Psoas muscle (tissue), 7 donors: ENCODE measurements at regions not wholly inside any gene's neighbourhood (a gene's known extent, or its start where the extent isn't known, plus 50 kb on each side); places are given as distances from the start of the nearest gene placed in this dataset.

Source experiments
- ATAC-seq, 4 donors: fragments of 200-7000 bp; cut with Tn5 transposase; one replicate each; pipeline ENCODE4 v1.9.1; 2020; ENCODE audit warnings: moderate library complexity in 3 of 4, mild to moderate bottlenecking in 2 of 4
- DNase-seq, 2 donors: peaks; one replicate each; pipeline ENCODE4 v3.0.0-alpha.2; 2020
- H3K27ac ChIP-seq: fragments of 200-600 bp; one replicate; pipeline ENCODE4 v1.8.0; 2022
- H3K27me3 ChIP-seq, 3 donors: fragments of 200-600 bp in 1 of 3; one replicate each; pipeline versions ENCODE4 v1.6.1 to v1.8.0; 2013 to 2022; ENCODE audit warnings: low read length in 2 of 3, mild to moderate bottlenecking in 2 of 3, moderate library complexity in 1 of 3; ENCODE audit not compliant: insufficient read depth in 3 of 3
- H3K36me3 ChIP-seq, 2 donors: fragments of 200-600 bp in 1 of 2; one replicate each; pipeline versions ENCODE4 v1.6.1 to v1.8.0; 2013 to 2022; ENCODE audit warnings: low read depth in 1 of 2, mild to moderate bottlenecking in 1 of 2, moderate library complexity in 1 of 2; ENCODE audit not compliant: insufficient read depth in 1 of 2
- H3K4me1 ChIP-seq: fragments of 200-600 bp; one replicate; pipeline ENCODE4 v1.8.0; 2022
- H3K4me3 ChIP-seq: fragments of 200-600 bp; one replicate; pipeline ENCODE4 v1.8.0; 2022; ENCODE audit warnings: mild to moderate bottlenecking
- H3K9me3 ChIP-seq: fragments of 200-600 bp; one replicate; pipeline ENCODE4 v1.8.0; 2022
- WGBS, 3 donors: extraction: QIAGEN DNeasy Blood & Tissue Kit; methylation state at CpG; one replicate each; pipeline versions ENCODE4 v1.1.6 to v1.1.7; 2013; 5-methylcytosine and 5-hydroxymethylcytosine counted together
- intact Hi-C, 2 donors: fragments of 100-400 bp; cut with DNase I; formaldehyde crosslinking; loops; one replicate each; pipeline versions ENCODE4 v1.11.0 to v1.14.2; 2022
- TF ChIP-seq, protein P1 (sequence below): fragments of 200-600 bp; IDR thresholded peaks from one replicate; pipeline ENCODE4 v1.8.0; 2022; ENCODE audit warnings: antibody characterized with exemption
- donor health status: healthy with polysubstance abuse.
- donor health status: DM: no; HTN: no; CAD: no; lungs with moderate emphysema.
- donor health status: Bipolar disorder and iron deficiency.
- donor health status: healthy.
- donor health status: DM: yes; HTN: yes; CAD: no.
- donor health status: DM: no; HTN: no; CAD: no.
- donor health status: DM: yes; HTN: yes; CAD: no.

DNA sequence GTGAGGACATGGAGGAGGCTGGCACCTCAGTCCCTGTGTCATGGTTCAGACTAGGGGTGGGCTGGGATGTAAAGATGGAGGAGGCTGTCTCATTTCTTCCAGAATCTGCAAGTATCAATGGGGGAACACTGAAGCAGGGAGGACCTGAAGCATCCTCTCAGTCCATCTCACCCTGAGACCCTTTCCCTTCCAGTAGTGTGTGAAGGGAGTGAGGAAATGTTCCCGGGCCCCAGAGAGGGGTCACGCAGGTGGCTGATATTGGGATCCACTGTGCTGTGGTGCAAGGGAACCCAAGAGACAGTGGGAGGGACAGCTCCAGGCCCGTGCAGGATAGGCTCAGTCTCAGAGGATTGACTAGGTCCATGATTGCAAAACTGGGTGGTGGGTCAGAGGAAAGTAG lies 72.2 kb upstream of the ADPGK start:
- WGBS, 3 donors, result 60 to 84% (median 64%) methylated on average over 3 of the region's 3 CpGs
- Histone ChIP-seq H3K27ac (no peak overlapping the region), H3K27me3 (no peaks in the 10 kb centered on the region), H3K36me3 (no peaks in the 10 kb centered on the region), H3K4me3 (no peak overlapping the region), H3K4me1 (peaks cover 14% of the 10 kb centered on the region), H3K9me3 (no peaks in the 10 kb centered on the region)
- intact Hi-C loops, result no loop called here
- ATAC-seq (no peak), DNase-seq (no peak)
- TF ChIP-seq, protein P1, sequence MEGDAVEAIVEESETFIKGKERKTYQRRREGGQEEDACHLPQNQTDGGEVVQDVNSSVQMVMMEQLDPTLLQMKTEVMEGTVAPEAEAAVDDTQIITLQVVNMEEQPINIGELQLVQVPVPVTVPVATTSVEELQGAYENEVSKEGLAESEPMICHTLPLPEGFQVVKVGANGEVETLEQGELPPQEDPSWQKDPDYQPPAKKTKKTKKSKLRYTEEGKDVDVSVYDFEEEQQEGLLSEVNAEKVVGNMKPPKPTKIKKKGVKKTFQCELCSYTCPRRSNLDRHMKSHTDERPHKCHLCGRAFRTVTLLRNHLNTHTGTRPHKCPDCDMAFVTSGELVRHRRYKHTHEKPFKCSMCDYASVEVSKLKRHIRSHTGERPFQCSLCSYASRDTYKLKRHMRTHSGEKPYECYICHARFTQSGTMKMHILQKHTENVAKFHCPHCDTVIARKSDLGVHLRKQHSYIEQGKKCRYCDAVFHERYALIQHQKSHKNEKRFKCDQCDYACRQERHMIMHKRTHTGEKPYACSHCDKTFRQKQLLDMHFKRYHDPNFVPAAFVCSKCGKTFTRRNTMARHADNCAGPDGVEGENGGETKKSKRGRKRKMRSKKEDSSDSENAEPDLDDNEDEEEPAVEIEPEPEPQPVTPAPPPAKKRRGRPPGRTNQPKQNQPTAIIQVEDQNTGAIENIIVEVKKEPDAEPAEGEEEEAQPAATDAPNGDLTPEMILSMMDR, result no peak

DNA sequence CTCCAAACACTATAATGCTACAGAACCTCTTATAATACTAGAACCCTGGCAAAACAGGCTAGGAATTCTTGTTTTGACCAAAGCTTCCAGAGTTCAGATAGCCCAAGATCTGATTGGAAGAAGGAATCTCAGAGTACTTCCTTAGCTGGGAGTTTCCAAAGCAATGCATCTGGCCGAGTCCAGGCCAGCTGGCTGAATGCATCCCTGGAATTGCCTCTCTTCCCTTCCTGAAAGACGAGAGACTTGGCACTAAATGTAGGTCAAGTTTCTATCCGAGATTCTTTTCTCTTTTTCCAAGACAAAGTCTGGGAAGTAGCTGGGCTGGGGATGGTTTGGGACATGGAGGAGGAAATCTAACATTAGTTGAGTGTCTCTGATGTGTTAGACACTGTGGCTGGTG lies 68.7 kb upstream of the ADPGK start:
- intact Hi-C loops, result no loop called here
- ATAC-seq (no peak), DNase-seq (no peak)
- no peaks in the 10 kb centered on the region for H3K27me3 ChIP-seq
- no peak overlapping the region for H3K27ac ChIP-seq
- H3K36me3 ChIP-seq, result no peaks in the 10 kb centered on the region
- WGBS, 3 donors, result 3 to 6% (median 5%) methylated on average over 3 of the region's 3 CpGs
- TF ChIP-seq, protein P1, result no peak
- H3K4me3 ChIP-seq, result no peak overlapping the region
- peaks cover 21% of the 10 kb centered on the region for H3K4me1 ChIP-seq
- H3K9me3 ChIP-seq, result no peaks in the 10 kb centered on the region

DNA sequence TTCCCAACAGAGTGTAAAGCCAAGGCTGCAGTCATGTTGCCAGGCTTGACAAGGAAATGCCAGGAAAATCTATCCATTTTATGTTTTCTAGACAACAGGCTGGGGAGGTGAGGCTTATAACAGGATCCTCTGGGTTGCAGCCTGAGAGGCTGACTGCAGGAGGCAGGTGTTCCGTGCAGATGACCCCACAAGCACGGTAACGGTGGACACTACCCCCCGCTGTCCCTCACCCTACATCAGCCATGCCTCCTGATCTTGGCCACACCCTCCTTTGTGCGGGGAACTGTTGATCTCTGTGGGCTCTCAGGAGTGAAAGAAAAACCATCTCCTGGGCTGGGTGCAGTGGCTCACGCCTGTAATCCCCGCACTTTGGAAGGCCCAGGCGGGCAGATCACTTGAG lies 68.0 kb upstream of the ADPGK start:
- Histone ChIP-seq H3K9me3 (no peaks in the 10 kb centered on the region), H3K4me1 (peaks cover 21% of the 10 kb centered on the region), H3K27me3 (no peaks in the 10 kb centered on the region), H3K27ac (no peak overlapping the region), H3K4me3 (no peak overlapping the region), H3K36me3 (no peaks in the 10 kb centered on the region)
- TF ChIP-seq, protein P1, result no peak
- WGBS, 3 donors, result 75 to 86% (median 81%) methylated on average over 8 of the region's 8 CpGs
- intact Hi-C loops, result no loop called here
- DNase-seq (no peak), ATAC-seq (no peak)

DNA sequence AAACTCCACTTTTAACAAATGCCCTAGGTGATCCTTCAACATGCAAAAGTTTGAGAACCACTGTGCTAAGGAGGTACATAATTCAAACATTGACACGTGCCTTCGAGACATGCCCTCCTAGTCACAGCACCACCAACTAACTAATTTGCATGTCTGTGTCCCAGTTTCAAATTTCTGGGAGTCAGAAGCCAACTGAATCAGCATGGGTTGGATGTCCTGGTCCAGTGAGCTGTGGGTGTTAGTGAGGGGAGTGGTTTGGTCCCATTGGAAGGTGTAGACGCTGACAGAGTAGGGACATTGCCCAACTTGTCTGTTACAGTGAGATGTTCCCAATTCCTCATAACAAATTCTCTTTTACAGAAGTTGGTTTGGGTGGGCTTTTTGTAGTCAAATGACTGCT lies 67.3 kb upstream of the ADPGK start:
- 16 to 42% (median 25%) methylated on average over 3 of the region's 3 CpGs for WGBS, 3 donors
- ATAC-seq (peak; percentile 66 to 90 (median 84)), DNase-seq (no peak)
- Histone ChIP-seq H3K36me3 (no peaks in the 10 kb centered on the region), H3K27ac (no peak overlapping the region), H3K9me3 (no peaks in the 10 kb centered on the region), H3K27me3 (no peaks in the 10 kb centered on the region), H3K4me3 (no peak overlapping the region), H3K4me1 (peaks cover 21% of the 10 kb centered on the region)
- intact Hi-C loops, result no loop called here
- TF ChIP-seq, protein P1, result no peak

DNA sequence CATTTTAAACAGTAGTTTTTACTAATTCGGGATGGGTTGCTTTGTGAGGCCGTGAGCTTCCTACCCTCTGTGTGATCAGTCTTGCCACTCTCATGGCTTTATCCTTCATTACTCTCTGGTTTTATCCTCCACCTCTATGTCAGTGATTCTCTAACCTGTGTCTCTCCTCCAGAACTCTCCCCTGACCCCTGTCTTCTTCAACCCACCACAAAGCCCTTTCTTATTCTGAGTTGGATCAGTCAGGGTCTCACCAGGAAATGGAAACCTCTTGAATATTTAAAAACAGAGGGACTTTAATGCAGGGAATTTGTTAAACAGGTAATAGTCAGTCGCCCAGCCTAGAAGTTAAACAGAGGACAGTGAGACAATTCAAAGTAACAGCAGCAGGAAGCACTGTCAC lies 64.2 kb upstream of the ADPGK start:
- Histone ChIP-seq H3K27me3 (no peaks in the 10 kb centered on the region), H3K4me1 (peaks cover 21% of the 10 kb centered on the region), H3K36me3 (no peaks in the 10 kb centered on the region), H3K9me3 (no peaks in the 10 kb centered on the region), H3K4me3 (no peak overlapping the region), H3K27ac (no peak overlapping the region)
- 54 to 69% (median 67%) methylated on average over 3 of the region's 3 CpGs for WGBS, 3 donors
- DNase-seq, result no peak
- TF ChIP-seq, protein P1, result no peak
- intact Hi-C loops, result no loop called here
- ATAC-seq, result no peak
